Jurkat, Clone E6-1 (cell line): ENCODE measurements at regions not wholly inside any gene's neighbourhood (a gene's known extent, or its start where the extent isn't known, plus 50 kb on each side); places are given as distances from the start of the nearest gene placed in this dataset.
"Not testable (repeated sequence)": the region's sequence is repeated elsewhere in the genome, so short reads cannot be mapped to it uniquely, and the experiment has no call there.

Source experiments
- DNase-seq: peaks from one replicate; pipeline ENCODE4 v3.0.0-alpha.2; 2011; ENCODE audit warnings: low read depth, low spot score
- H3K4me3 ChIP-seq: 2 replicates; pipeline ENCODE4 v1.5.1; 2011; ENCODE audit warnings: mild to moderate bottlenecking, low read length, control low read depth, moderate library complexity

- DNase-seq, result no peak
- no peak overlapping the region for H3K4me3 ChIP-seq
Observed at GRCh38 chr4:184959786-184960185, 58.5 kb upstream of the HELT start.

GRCh38 chr4:184960505-184960971 lies 57.8 kb upstream of the HELT start:
- H3K4me3 ChIP-seq, result no peak overlapping the region
- no peak for DNase-seq

GRCh38 chr4:184961660-184962059 lies 56.6 kb upstream of the HELT start:
- DNase-seq, result no peak
- no peak overlapping the region for H3K4me3 ChIP-seq

- no peak for DNase-seq
- no peak overlapping the region for H3K4me3 ChIP-seq
Observed at GRCh38 chr4:184962125-184962638, 56.1 kb upstream of the HELT start.

GRCh38 chr4:184965230-184966050 lies 52.9 kb upstream of the HELT start:
- not testable (repeated sequence) for H3K4me3 ChIP-seq
- peak; percentile 25 for DNase-seq

GRCh38 chr4:184966051-184966691 lies 52.1 kb upstream of the HELT start:
- not testable (repeated sequence) for H3K4me3 ChIP-seq
- peak; percentile 32 for DNase-seq

- not testable (repeated sequence) for H3K4me3 ChIP-seq
- peak; percentile 48 for DNase-seq
Observed at GRCh38 chr4:184967699-184968098, 50.6 kb upstream of the HELT start.

GRCh38 chr4:184968366-184968765 lies 49.9 kb upstream of the HELT start:
- H3K4me3 ChIP-seq, result no peak overlapping the region
- no peak for DNase-seq
